Cardiac fibroblast (primary cell): ENCODE measurements at regions not wholly inside any gene's neighbourhood (a gene's known extent, or its start where the extent isn't known, plus 50 kb on each side); places are given as distances from the start of the nearest gene placed in this dataset.
A peak's percentile ranks its signal among the peaks of the same experiment; 100 is the strongest.

Experiments used
- DNase-seq, 2 donors: peaks; one replicate each; pipeline versions ENCODE4 v3.0.0 to v3.0.0-alpha.2; 2010; ENCODE audit warnings: low read depth in 2 of 2
- H3K4me3 ChIP-seq, 2 donors: replicated peaks in 1 of 2; 1 replicate in 1 of 2; 2 replicates in 1 of 2; pipeline ENCODE4 v1.5.1; 2011; ENCODE audit warnings: low read depth in 2 of 2, low read length in 2 of 2, mild to moderate bottlenecking in 2 of 2, moderate library complexity in 1 of 2
- CTCF ChIP-seq: IDR thresholded peaks from one replicate; pipeline ENCODE4 v1.5.1; 2011; ENCODE audit warnings: low read depth, mild to moderate bottlenecking, low read length, inconsistent platforms

GRCh38 chr5:34501016-34501415, 155.1 kb upstream of the RAI14 start:
- no peak overlapping the region for H3K4me3 ChIP-seq
- no peak for TF ChIP-seq CTCF
- peak in 1 of 2 donors; percentile 23 for DNase-seq

- H3K4me3 ChIP-seq = no peak overlapping the region
- no peak for TF ChIP-seq CTCF
- DNase-seq = no peak
These were observed 154.3 kb upstream of the RAI14 start for GRCh38 chr5:34501840-34502239.

GRCh38 chr5:34502581-34502980, 153.5 kb upstream of the RAI14 start:
- DNase-seq = no peak
- TF ChIP-seq CTCF = no peak
- no peak overlapping the region for H3K4me3 ChIP-seq

GRCh38 chr5:34503379-34504253, 152.5 kb upstream of the RAI14 start:
- H3K4me3 ChIP-seq = no peak overlapping the region
- peak in 1 of 2 donors; percentile 47 for DNase-seq
- no peak for TF ChIP-seq CTCF

GRCh38 chr5:34504967-34505366, 151.2 kb upstream of the RAI14 start:
- DNase-seq = no peak
- no peak for TF ChIP-seq CTCF
- H3K4me3 ChIP-seq = no peak overlapping the region

GRCh38 chr5:34505731-34506130, 150.4 kb upstream of the RAI14 start:
- no peak overlapping the region for H3K4me3 ChIP-seq
- no peak for DNase-seq
- TF ChIP-seq CTCF = no peak
